Ishikawa (cell line): ENCODE measurements at regions not wholly inside any gene's neighbourhood (a gene's known extent, or its start where the extent isn't known, plus 50 kb on each side); places are given as distances from the start of the nearest gene placed in this dataset.

ENCODE experiments used
- CEBPB ChIP-seq: IDR thresholded peaks from 2 replicates; pipeline ENCODE4 v1.6.1; 2012
- CREB1 ChIP-seq: IDR thresholded peaks from 2 replicates; pipeline ENCODE4 v1.6.1; 2012; ENCODE audit warnings: low read depth
- EGR1 ChIP-seq: IDR thresholded peaks from 2 replicates; pipeline ENCODE4 v1.6.1; 2012
- EP300 ChIP-seq: IDR thresholded peaks from 2 replicates; pipeline ENCODE4 v1.6.1; 2012; ENCODE audit warnings: borderline replicate concordance
- FOXM1 ChIP-seq: IDR thresholded peaks from 2 replicates; pipeline ENCODE4 v1.6.1; 2012; ENCODE audit warnings: low read depth, borderline replicate concordance
- MAX ChIP-seq: IDR thresholded peaks from 2 replicates; pipeline ENCODE4 v1.6.1; 2012
- NFIC ChIP-seq: IDR thresholded peaks from 2 replicates; pipeline ENCODE4 v1.6.1; 2012
- RAD21 ChIP-seq: IDR thresholded peaks from 2 replicates; pipeline ENCODE4 v1.6.1; 2012; ENCODE audit warnings: low read depth
- TAF1 ChIP-seq: IDR thresholded peaks from 2 replicates; pipeline ENCODE4 v1.6.1; 2012; ENCODE audit warnings: low read depth, mild to moderate bottlenecking
- TCF12 ChIP-seq: IDR thresholded peaks from 2 replicates; pipeline ENCODE4 v1.6.1; 2012; ENCODE audit warnings: low read depth
- TEAD4 ChIP-seq: IDR thresholded peaks from 2 replicates; pipeline ENCODE4 v1.6.1; 2012
- YY1 ChIP-seq: IDR thresholded peaks from 2 replicates; pipeline ENCODE4 v1.6.1; 2012; ENCODE audit warnings: low read depth
- ZBTB7A ChIP-seq: IDR thresholded peaks from 2 replicates; pipeline ENCODE4 v1.6.1; 2012; ENCODE audit warnings: low read depth
- TF ChIP-seq, protein P1 (sequence below): IDR thresholded peaks from 2 replicates; pipeline ENCODE4 v1.6.1; 2012; ENCODE audit warnings: low read depth, mild to moderate bottlenecking
- TF ChIP-seq, protein P2 (sequence below): IDR thresholded peaks from 2 replicates; pipeline ENCODE4 v1.6.1; 2012

DNA sequence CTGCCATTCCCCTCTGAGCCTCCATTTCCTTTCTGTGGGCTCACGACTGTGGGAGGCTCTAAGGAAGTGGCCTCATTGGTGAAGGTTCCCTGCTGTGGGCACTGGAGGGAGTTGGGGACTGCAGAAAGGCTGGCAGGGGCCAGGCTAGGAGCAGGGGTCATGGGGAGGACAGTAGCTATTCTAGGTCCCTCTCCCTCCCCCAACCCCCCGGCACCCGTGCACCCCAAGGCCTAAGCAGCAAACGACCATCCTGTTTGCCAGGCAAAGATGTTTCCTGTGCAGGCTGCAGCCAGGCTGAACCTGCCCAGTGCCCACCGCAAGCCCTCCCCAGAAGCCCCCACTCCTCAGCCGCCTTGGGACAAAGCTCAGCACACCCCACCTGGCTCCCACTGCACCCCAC is 189.4 kb downstream of the MN1 start:
- TF ChIP-seq, protein P1, sequence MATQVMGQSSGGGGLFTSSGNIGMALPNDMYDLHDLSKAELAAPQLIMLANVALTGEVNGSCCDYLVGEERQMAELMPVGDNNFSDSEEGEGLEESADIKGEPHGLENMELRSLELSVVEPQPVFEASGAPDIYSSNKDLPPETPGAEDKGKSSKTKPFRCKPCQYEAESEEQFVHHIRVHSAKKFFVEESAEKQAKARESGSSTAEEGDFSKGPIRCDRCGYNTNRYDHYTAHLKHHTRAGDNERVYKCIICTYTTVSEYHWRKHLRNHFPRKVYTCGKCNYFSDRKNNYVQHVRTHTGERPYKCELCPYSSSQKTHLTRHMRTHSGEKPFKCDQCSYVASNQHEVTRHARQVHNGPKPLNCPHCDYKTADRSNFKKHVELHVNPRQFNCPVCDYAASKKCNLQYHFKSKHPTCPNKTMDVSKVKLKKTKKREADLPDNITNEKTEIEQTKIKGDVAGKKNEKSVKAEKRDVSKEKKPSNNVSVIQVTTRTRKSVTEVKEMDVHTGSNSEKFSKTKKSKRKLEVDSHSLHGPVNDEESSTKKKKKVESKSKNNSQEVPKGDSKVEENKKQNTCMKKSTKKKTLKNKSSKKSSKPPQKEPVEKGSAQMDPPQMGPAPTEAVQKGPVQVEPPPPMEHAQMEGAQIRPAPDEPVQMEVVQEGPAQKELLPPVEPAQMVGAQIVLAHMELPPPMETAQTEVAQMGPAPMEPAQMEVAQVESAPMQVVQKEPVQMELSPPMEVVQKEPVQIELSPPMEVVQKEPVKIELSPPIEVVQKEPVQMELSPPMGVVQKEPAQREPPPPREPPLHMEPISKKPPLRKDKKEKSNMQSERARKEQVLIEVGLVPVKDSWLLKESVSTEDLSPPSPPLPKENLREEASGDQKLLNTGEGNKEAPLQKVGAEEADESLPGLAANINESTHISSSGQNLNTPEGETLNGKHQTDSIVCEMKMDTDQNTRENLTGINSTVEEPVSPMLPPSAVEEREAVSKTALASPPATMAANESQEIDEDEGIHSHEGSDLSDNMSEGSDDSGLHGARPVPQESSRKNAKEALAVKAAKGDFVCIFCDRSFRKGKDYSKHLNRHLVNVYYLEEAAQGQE, result no peak
- TF ChIP-seq EGR1 (no peak), TEAD4 (no peak)

DNA sequence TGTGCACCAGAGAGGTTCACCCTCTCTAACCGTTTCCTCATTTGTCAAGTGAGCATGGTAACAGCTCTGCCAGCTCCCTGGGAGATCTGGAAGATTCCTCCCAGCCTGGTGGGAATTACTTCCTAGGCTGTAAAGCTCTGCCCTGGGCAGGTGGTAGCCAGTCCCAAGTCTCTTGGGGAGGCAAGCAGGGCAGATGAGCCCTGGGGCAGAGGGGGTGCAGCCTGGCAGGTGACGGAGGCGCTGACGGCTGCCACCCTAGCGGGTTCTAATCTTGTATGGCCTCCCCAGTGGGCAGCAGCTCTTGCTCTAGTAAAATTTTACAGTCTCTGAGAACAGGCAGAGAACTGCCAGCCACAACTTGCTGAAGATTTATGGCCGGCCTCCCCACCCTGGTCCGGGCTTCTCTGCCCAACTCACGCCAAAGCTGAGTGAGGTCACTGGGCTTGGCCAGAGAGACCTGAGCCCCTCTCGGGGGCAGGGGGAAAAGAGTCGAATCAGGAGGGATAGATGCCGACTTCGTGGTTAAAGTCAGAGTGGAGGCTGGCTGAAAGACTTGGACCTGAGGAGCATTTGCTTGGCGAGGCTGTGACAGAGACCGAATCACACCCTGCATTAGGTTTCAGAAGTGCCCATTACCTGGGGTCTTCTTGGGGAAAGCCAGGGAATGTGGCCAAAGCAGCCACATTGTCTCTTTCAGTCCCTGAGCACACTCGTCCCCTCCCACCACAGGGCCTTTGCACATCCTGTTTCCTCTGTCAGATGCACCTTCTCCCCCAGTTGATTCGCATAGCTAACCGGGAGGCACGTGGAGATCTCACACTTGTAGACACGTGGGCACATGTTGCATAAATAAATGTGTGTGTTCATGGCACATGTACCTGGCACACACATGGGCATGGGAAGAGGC is 188.2 kb downstream of the MN1 start:
- no peak for TF ChIP-seq ZBTB7A
- TF ChIP-seq CREB1, result no peak
- no peak for TF ChIP-seq EP300
- TF ChIP-seq, protein P1, result no peak

- TF ChIP-seq, protein P2, sequence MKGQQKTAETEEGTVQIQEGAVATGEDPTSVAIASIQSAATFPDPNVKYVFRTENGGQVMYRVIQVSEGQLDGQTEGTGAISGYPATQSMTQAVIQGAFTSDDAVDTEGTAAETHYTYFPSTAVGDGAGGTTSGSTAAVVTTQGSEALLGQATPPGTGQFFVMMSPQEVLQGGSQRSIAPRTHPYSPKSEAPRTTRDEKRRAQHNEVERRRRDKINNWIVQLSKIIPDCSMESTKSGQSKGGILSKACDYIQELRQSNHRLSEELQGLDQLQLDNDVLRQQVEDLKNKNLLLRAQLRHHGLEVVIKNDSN, result no peak
- TF ChIP-seq ZBTB7A, result no peak
- TF ChIP-seq YY1, result no peak
- TF ChIP-seq, protein P1, result no peak
- no peak for TF ChIP-seq EGR1
- TF ChIP-seq CEBPB, result no peak
- no peak for TF ChIP-seq CREB1
- no peak for TF ChIP-seq EP300
- no peak for TF ChIP-seq TCF12
- TF ChIP-seq TEAD4, result no peak
- TF ChIP-seq MAX, result no peak
- no peak for TF ChIP-seq TAF1
- TF ChIP-seq NFIC, result no peak
- TF ChIP-seq RAD21, result no peak
- no peak for TF ChIP-seq FOXM1
Measured at GRCh38 chr22:27614006-27614649, 187.4 kb downstream of the MN1 start.

DNA sequence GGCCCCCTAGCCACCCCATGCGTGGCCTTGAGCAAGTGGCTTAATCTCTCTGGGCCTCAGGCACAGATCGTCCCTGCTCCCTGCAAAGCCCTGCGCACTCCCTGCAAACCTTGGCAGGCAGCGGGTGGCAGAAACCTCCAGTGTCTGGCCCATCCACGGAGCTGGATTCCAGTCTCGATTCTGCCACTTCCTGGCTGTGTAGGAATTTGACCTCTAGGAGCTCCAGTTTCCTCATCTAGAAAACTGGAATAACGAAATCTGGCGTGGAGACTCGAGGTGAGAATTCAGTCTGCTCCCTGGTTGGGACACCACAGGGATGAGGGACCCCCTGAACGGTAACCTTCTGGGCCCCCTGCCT is 186.9 kb downstream of the MN1 start:
- TF ChIP-seq MAX (no peak), NFIC (no peak), ZBTB7A (no peak), RAD21 (no peak), EGR1 (no peak), FOXM1 (no peak), EP300 (no peak), YY1 (no peak), TEAD4 (no peak)
- TF ChIP-seq, protein P2, result no peak

DNA sequence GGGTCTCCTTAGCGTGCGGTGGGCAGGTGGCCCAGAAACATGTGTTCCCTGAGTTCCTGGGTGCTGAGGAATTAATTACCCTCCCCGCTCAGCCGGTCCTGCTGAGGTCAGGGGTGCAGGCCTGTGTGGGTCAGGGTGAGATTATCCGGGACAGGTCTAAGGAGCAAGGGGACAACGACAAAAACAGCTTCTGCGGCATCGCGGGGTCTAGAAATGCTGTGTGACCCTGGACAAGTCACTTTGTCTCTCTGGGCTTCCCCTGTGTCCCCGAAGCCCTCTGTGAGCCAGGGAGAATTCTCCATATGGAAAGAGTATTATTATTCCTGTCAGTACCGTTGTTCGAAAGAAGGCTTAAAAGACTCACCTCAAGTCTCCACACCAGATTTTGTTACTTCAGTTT is 186.1 kb downstream of the MN1 start:
- TF ChIP-seq TEAD4, result no peak
- TF ChIP-seq EP300, result no peak
- no peak for TF ChIP-seq YY1
- no peak for TF ChIP-seq CREB1
